ENCODE measurements at regions not wholly inside any gene's neighbourhood (a gene's known extent, or its start where the extent isn't known, plus 50 kb on each side); places are given as distances from the start of the nearest gene placed in this dataset.

- no peak for DNase-seq (ENCODE audit: low read depth)
Measured at GRCh38 chr19:5235458-5236219, 105.0 kb downstream of the PTPRS start.

- DNase-seq (ENCODE audit: low read depth) = no peak
Measured at GRCh38 chr19:5234412-5234811, 106.2 kb downstream of the PTPRS start.

- no peak for DNase-seq (ENCODE audit: low read depth)
Measured at GRCh38 chr19:5232798-5233505, 107.7 kb downstream of the PTPRS start.

GRCh38 chr19:5231857-5232678 is 108.5 kb downstream of the PTPRS start:
- DNase-seq (ENCODE audit: low read depth) = no peak

GRCh38 chr19:5230730-5231555 is 109.7 kb downstream of the PTPRS start:
- no peak for DNase-seq (ENCODE audit: low read depth)

- no peak for DNase-seq (ENCODE audit: low read depth)
Measured at GRCh38 chr19:5229778-5230335, 110.8 kb downstream of the PTPRS start.

- DNase-seq (ENCODE audit: low read depth) = no peak
Measured at GRCh38 chr19:5228932-5229777, 111.5 kb downstream of the PTPRS start.

- DNase-seq (ENCODE audit: low read depth) = no peak
Measured at GRCh38 chr19:5228490-5228889, 112.1 kb downstream of the PTPRS start.

- no peak for DNase-seq (ENCODE audit: low read depth)
Measured at GRCh38 chr19:5225486-5226345, 114.9 kb downstream of the PTPRS start.

- no peak for DNase-seq (ENCODE audit: low read depth)
Measured at GRCh38 chr19:5224480-5224879, 116.1 kb downstream of the PTPRS start.

GRCh38 chr19:5222821-5223321 is 117.7 kb downstream of the PTPRS start:
- DNase-seq (ENCODE audit: low read depth) = no peak

GRCh38 chr19:5222178-5222577 is 118.4 kb downstream of the PTPRS start:
- DNase-seq (ENCODE audit: low read depth) = no peak

- no peak for DNase-seq (ENCODE audit: low read depth)
Measured at GRCh38 chr19:5220866-5221265, 119.7 kb downstream of the PTPRS start.

GRCh38 chr19:5220361-5220760 is 120.3 kb downstream of the PTPRS start:
- no peak for DNase-seq (ENCODE audit: low read depth)

- DNase-seq (ENCODE audit: low read depth) = no peak
Measured at GRCh38 chr19:5219551-5220304, 120.9 kb downstream of the PTPRS start.

GRCh38 chr19:5218963-5219530 is 121.6 kb downstream of the PTPRS start:
- DNase-seq (ENCODE audit: low read depth) = no peak

GRCh38 chr19:5218255-5218855 is 122.3 kb downstream of the PTPRS start:
- DNase-seq (ENCODE audit: low read depth) = no peak

GRCh38 chr19:5217171-5217570 is 123.4 kb downstream of the PTPRS start:
- DNase-seq (ENCODE audit: low read depth) = no peak

Measured in GM04503 (cell line).